HG03097 (cell line): ENCODE measurements at regions not wholly inside any gene's neighbourhood (a gene's known extent, or its start where the extent isn't known, plus 50 kb on each side); places are given as distances from the start of the nearest gene placed in this dataset.

Experiments
- ATAC-seq: cut with Tn5 transposase; IDR thresholded peaks from one replicate; pipeline ENCODE4 v1.9.1; 2021; ENCODE audit not compliant: unreplicated experiment, low FRiP score

DNA sequence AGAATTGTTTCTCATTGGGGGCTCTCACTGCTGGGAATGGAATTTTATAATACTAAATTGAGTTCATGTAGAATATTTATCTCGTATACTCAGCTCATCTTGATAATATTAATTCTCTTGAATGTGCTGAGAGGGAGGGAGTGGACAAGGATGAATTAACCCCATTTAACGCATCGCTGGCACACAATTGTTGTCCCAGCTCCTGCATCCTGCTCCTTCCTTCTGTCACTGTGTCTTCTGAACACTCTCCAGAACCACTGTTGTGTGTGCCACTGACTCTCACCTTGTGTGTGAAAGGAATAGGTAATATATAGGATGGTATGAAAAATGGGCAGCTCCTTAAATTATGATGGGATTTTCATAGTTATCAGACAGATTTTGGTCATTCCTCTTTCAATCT is 267.3 kb downstream of the MTRR start:
- no peak for ATAC-seq

DNA sequence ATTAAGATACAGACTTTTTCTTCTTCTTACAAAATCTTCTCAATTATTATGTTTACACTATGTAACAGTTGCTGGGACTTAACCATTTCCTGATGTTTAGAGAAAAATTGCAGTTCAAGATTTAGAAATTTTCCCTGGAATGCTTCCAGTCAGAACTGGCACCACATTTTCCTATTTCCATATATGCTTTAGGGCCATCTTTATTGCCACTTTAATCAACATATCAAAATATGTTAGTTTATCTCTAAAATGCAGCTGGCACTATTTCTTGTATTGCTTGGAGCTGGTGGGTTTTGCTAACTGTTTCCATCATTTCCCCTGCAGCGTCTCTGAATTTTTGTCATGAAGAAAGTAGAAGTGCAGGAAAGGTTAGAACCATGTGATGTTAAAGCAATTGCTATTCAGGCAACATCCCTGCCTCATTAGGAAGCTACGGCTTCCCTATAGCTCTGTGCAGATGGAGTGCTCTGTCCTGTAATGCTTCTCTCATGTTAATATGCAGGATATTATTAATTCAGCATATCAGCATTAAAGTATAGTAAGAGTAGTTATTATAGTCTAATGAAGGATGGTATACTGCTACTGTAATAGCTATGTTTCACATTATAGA is 269.1 kb downstream of the MTRR start:
- no peak for ATAC-seq

DNA sequence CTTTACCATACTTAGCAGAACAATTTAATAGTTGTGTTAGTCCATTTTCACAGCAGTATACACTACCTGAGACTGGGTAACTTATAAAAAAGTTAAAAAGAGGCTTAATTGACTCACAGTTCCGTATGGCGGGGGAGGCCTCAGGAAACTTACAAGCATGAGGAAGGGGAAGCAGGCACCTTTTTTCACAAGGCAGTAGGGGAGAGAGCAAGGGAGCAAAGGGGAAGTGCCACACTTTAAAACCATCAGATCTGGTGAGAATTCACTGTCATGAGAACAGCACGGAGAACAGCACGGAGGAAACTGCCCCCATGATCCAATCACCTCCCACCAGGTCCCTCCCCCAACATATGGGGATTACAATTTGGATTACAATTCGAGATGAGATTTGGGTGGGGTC is 269.9 kb downstream of the MTRR start:
- no peak for ATAC-seq

DNA sequence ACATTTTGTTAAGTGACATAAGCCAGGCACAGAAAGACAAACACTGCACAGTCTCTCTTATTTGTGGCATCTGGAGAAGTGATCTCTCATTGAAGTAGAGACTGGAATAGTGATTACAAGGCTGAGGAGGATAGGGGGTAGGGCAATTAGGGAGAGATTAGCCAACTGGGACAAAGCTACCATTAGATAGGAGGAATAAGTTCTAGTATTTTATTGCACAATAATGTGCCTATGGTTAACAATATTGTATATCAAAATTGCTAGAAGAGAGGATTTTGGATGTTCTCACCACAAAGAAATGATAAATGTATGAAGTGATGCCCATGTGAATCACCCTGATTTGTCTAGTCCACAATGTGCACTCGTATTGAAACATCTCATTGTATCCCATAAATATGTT is 281.8 kb downstream of the MTRR start:
- no peak for ATAC-seq

DNA sequence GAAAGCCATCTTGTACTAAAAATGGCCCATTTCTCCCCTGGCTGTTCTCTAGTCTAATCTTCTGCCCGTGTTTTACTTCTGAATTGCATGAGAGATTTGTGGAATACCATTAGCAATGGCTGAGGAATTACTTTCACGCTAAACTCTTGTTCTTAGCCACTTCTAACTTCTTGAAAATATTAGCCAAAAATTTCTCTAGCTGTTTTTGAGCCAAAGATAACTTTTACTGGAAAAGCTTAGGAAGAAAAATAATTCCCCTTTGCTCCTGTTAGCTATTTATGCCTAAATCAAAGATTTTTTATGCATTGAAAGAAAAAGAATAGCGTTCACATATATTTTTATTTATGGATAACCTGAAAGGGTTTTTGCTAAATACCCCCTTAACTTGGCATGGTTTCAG is 287.8 kb downstream of the MTRR start:
- ATAC-seq = no peak

DNA sequence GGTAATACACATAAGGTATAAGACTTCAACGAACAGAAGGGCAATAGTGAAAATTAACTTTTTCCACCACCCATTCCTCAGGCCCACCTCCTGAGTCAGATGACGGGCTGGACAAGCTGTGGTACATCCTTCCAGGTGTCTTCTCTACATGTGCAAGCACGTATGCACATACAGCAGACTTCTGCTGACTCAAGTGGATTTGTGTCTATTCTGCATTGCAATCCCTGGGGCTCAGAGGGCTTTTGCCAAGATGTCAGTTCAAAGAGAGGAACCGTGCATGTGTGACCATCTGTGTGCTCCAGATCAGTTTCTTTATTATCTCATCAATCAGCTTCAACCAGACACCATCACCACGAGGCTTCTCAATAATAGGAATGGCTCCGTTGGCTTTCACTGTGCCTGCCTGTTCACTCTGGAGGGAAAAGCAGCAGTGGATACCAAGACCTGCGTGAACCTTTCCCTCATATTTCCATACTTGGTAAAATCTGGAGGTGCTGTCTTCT is 288.4 kb downstream of the MTRR start:
- ATAC-seq = no peak

DNA sequence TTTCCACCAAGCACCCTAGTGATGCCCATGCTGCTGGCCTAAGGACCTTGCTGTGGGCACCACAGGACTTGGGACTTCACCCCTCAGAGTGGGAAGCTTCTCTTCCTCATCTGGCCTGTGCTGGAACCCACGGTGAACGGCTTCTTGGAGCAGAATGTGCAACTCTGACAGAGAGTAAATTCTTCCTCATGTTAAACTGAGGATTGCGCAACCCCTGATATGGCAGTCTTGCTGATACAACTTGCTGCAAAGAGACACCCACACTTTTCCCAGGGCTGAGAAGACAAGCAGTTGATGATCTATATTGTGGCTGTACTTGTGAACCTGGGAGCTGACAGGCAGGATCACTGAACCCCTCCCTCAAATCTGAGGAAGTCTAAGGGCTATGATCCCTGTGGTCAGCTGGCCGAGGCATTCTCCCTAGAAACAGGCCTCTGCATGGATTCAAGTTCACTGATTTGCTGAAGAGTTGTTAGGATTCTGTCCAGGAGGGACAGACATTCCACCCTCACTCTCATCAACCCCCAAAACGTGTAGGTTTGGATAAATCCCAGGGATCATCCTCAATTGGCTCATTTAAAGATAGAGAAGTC is 307.2 kb downstream of the MTRR start:
- ATAC-seq = no peak

DNA sequence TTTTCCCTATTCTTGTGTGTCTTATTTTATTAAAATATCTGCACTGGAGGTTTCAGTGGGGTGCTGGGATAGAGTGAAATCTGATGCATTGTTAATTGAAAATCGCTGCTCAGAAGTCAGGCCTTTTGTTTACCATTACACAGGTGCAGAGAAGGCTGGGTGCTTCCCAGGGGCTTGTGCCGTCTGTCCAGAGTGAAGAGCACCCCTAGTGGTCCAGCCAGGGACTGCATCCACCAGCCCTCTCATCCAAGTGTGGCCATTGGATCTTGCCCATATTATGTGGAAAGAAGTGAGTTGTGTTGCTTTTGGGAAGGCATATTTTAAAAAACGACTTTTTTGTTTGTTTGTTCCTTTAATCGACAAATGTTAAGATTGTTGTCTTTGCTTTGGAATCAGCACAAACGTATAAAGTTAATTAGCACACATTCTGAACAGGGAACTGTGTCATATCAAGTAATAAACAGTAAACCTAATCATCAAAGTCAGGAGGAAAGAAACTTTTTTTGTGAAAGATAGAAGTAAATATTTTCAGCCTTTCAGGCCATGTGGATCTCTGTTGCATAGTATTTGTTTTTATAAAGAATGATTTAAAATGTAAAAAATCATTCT is 315.6 kb downstream of the MTRR start:
- ATAC-seq = peak; percentile 92

DNA sequence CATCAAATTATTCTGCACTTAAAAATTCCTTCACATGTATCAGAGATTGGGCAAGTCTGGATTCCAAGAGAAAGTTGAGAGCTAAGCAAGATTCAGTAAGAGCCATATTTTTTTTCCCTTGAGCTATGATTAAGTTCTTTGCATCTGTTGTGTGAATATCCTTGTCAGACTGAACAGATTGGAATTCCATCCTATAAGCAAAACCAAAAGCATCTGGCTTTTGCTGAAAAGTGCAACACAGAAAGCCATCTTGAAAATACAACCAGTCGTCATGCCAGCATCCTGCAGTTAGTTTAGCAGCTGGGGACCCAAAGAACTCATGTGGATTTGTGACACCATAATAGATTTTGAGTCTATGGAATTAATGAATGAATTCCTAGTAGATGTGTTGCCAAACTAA is 316.9 kb downstream of the MTRR start:
- ATAC-seq = no peak

DNA sequence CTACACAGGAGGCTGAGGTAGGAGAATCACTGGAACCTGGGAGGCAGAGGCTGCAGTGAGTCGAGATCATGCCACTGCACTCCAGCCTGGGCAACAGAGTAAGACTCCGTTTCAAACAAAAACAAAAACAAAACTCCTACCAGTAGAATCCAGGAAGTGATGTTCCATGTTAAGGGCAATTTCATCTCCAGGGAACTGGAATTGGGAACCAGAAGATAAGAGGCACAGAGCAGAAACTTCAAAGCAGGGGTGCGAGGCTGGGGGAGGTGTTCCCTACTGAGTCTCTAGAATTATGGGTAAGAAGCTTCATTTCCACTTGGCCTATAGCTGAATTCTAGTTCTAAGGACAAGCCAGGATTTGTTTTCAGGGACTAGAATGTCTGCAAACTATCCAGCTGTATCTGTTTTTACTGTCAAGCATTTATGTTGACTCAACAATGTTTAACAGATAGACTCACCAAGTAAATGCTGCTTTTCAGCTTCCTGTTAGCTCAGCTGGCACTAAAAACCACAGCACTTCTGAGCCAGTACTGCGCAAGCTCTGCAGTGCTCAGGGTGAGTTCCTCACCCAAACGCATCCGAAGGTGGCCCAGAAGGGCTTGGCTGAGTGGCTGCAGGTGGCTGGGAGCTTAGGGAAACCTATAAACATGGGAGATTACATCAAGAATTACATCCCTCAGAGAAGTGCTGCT is 320.1 kb downstream of the MTRR start:
- ATAC-seq = no peak

DNA sequence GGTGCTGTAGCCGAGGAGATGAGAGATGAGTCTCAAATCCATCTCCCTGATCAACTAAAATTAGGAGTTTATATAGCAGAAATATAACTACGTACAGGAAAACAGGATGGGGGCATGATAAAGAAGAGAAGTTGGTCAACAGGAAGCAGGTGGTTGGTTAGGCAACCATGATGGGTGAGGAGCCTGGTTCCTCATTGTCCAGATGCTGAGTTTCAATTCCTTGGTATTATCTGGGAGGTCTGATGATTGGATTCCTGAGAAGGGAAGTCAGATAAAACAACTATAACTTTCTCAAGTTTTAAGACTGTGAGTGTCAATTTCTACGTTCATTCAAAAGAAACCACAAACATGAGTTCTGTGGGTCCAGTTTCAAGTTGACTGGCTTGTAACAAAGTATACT is 323.9 kb downstream of the MTRR start:
- ATAC-seq = no peak

DNA sequence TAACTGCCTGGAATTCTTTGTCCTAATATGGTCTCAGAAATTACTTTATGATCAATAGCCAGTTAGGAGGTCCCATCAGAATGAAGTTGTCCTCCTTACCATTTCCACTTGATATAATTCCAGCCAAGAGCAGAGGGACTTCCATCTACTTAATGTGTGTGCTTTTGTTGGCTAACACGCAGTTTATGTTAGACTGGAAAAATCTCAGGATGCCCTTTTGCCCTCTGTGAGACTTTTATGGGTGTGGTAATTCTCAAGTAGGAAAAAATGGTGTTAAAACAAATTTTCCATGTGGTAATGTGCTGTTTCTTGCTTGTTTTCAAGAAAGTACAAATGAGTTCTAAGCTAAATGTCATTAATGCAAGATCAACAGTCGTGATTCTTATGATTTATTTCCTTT is 327.1 kb downstream of the MTRR start:
- ATAC-seq = no peak

DNA sequence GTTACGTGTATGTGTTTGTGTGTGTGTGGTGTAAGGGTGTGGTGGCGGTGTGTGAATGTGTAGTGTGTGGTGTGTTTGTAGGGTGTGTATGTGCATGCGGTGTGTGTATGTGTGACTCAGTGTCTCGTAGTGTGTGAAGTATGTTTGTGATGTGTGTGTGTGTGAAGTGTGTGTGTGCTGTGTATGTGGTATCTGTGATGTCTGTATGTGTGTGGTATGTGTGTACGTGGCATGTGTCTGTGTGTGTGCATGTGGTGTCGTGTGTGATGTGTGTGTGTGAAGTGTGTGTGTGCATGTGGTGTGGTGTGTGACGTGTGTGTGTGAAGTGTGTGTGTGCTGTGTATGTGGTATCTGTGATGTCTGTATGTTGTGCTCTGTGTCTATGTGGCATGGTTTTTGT is 339.4 kb downstream of the MTRR start:
- no peak for ATAC-seq

DNA sequence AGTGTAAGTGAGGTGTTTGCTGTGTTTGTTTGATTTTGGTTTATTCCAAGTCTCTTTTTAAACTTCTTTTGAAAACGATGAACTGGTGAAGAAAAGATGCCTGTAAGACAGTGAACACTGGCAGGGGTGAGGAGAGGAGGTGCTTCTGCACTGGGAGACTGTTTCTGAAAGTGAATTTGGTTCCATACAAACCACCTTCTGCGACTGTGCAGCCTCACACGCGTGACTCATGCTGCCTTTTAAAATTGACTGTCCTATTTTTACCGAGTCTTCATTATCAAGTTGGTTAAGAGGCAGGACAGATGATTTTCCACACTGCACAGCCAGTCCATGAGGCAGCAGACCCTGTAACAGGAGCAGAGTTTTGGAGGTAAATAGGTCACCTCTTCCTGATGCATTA is 340.6 kb downstream of the MTRR start:
- no peak for ATAC-seq

DNA sequence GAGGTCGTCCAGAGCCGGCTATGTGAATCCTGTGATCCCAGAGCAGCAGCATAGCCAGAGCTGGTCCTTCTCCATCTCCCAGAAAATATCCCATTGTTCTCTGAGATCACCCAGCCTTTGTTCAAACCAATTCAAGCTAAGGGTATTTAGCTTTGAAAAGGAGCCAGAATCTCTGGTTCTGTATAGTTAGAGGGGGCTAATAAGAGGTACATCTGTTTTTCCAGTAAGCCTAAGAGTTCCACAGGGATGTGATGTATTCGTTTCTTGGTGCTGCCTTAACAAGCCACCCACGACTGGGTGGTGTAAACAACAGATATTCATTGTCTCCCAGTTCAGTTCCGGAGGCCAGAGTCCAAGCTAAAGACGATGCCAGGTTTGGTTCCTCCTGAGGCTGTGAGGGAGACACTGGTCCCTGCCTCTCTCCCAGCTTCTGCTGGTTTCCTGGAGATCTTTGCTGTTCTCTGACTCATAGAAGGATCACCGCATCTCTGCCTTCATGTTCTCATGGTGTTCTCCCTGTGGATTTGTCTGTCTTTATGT is 344.8 kb downstream of the MTRR start:
- ATAC-seq = no peak

DNA sequence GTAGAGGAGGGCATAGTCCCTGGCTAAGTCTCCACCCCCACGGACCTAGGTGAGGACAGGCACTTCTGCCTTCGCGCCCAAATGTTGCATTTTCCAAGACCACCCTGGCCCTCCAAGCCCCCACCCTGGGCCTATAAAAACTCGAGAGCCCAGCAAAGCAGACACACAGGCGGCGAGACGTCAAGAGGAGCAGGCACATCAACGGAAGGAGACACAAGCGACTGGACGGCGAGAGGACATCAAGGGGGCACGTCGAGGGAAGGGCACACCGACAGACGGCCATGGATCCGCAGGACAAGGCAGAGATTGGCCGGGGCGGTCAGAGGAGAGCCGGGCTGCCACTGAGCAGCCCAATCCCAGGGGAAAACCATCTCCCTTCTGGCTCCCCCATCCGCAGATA is 348.0 kb downstream of the MTRR start:
- no peak for ATAC-seq

DNA sequence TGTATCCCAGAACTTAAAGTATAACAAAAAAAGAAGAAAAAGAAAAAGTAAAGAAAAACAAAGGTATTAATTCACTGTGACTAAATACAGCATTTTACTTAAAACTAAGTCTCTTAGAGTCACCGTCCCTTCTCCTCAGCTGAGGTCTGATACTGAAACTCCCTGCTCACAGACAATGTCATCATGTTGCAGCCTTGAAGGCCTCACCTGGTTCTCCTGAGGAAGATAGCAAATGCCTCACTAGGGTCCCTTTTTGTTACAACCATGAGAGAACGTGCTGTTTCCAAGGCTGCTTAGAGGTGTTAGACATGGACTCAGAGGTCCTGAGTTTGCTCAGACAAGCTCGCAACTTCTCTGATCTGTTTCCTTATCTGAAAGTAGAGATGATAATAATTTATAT is 357.2 kb downstream of the MTRR start:
- no peak for ATAC-seq

DNA sequence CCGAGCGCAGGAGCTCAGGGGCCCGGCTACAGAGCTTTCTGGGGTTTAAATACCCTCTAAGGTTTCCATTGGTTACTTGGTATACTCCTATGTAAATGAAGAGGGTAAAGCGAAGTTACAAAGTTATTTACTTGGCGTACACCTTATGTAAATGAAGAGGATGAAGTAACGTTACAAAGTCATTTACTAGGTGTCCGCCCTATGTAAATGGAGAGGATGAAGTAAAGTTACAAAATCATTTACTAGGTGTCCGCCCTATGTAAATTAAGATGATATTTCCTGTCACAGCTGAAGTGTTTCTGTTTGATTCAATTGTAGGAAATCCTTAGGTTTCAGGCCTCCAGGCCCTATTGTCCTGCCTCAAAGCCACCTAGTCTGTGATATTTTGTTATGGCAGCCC is 358.2 kb downstream of the MTRR start:
- ATAC-seq = no peak

DNA sequence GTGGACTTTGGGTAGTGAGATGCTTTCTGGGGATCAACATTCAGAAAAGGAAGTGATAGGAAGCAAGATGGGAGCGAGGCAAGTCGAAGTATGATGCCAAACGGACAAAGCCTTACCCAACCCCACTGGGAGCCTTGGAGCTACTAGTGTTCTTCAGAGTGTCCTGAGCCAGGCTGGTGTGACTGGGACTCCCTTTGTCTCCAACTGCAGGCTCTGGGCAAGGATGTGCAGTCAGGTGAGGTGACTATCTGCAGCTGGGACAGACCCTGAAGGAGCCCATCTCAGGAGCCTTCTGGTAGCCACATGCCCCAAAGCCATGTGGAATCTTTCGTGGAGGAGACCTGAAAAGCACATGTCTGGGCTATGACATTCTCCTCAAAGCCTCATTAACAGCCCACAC is 360.6 kb downstream of the MTRR start:
- ATAC-seq = no peak

DNA sequence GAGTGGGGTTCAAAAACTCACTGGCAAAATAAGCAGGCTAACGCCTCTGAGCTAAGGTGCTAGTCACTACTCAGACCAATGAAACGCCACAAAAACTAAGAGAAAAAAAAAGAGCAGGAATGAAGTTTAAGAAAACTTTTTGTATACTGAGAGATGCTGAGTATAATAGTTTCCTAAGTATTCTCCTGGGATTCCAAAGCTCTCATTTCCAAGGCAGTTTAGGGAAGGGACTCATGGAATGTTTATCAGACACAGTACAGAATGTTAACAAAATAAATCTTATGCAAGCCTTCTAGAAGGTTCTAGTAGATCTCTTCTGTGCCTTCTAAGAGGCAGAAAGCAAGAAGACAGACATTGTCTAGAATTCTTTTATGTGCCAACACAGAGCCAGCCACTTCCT is 361.9 kb downstream of the MTRR start:
- ATAC-seq = no peak

DNA sequence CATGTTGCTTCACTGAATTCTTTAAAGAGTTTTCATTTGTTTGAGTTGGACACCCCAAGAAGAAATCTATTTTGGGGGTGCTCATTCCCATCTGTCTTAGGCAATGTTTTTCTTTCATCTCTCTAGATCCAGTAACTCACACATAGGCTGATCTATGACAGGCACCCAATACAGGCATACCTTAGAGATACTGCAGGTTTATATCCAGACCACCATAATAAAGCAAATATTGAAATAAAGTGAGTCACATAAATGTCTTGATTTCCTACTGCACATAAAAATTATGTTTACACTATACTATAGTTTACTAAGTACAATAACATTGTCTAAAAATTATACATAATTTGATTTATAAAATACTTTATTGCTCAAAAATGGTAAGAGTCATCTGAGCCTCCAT is 364.5 kb downstream of the MTRR start:
- ATAC-seq = no peak
